Parathyroid adenoma (tissue), 2 donors: ENCODE measurements at regions not wholly inside any gene's neighbourhood (a gene's known extent, or its start where the extent isn't known, plus 50 kb on each side); places are given as distances from the start of the nearest gene placed in this dataset.

Experiments used
- H2AFZ ChIP-seq: fragments of 300-600 bp; sonication (generic); one replicate; pipeline ENCODE4 v1.7.0; 2017; ENCODE audit warnings: antibody characterized with exemption, mild to moderate bottlenecking
- H3K27ac ChIP-seq: fragments of 300-600 bp; sonication (generic); one replicate; pipeline ENCODE4 v1.7.0; 2017
- H3K27me3 ChIP-seq: fragments of 300-600 bp; sonication (generic); one replicate; pipeline ENCODE4 v1.7.0; 2017; ENCODE audit warnings: low read length; ENCODE audit not compliant: control insufficient read depth, insufficient read depth
- H3K36me3 ChIP-seq: fragments of 300-600 bp; sonication (generic); one replicate; pipeline ENCODE4 v1.7.0; 2017; ENCODE audit warnings: low read length; ENCODE audit not compliant: control insufficient read depth, insufficient read depth
- H3K4me1 ChIP-seq: fragments of 300-600 bp; sonication (generic); one replicate; pipeline ENCODE4 v1.7.0; 2017; ENCODE audit warnings: control low read depth
- H3K4me2 ChIP-seq: fragments of 300-600 bp; sonication (generic); one replicate; pipeline ENCODE4 v1.7.0; 2017; ENCODE audit warnings: low read length
- H3K4me3 ChIP-seq: fragments of 300-600 bp; sonication (generic); one replicate; pipeline ENCODE4 v1.7.0; 2017; ENCODE audit warnings: low read depth, low read length
- H3K79me2 ChIP-seq: fragments of 300-600 bp; sonication (generic); one replicate; pipeline ENCODE4 v1.7.0; 2017; ENCODE audit warnings: control low read depth
- H3K9ac ChIP-seq: fragments of 300-600 bp; sonication (generic); one replicate; pipeline ENCODE4 v1.7.0; 2017; ENCODE audit warnings: mild to moderate bottlenecking
- H3K9me3 ChIP-seq: fragments of 300-600 bp; sonication (generic); one replicate; pipeline ENCODE4 v1.7.0; 2017; ENCODE audit warnings: low read length; ENCODE audit not compliant: control insufficient read depth
- CTCF ChIP-seq: fragments of 300-600 bp; sonication (generic); IDR thresholded peaks from one replicate; pipeline ENCODE4 v1.7.0; 2017; ENCODE audit warnings: antibody characterized with exemption, mild to moderate bottlenecking
- donor health status: primary hyperparathyroidism.

- Histone ChIP-seq H3K9ac (no peak overlapping the region), H3K36me3 (no peaks in the 10 kb centered on the region), H3K27me3 (no peaks in the 10 kb centered on the region), H3K4me2 (no peak overlapping the region), H3K27ac (no peak overlapping the region), H3K9me3 (no peaks in the 10 kb centered on the region), H3K4me1 (no peaks in the 10 kb centered on the region), H2AFZ (no peak overlapping the region), H3K79me2 (no peaks in the 10 kb centered on the region), H3K4me3 (no peak overlapping the region)
- TF ChIP-seq CTCF = no peak
Observed at GRCh38 chr3:30486368-30486767, 120.0 kb upstream of the TGFBR2 start.

GRCh38 chr3:30488070-30488756 is 118.2 kb upstream of the TGFBR2 start:
- Histone ChIP-seq H3K4me2 (no peak overlapping the region), H3K79me2 (no peaks in the 10 kb centered on the region), H3K27ac (no peak overlapping the region), H3K4me1 (no peaks in the 10 kb centered on the region), H3K36me3 (no peaks in the 10 kb centered on the region), H3K4me3 (no peak overlapping the region), H3K9ac (no peak overlapping the region), H3K27me3 (no peaks in the 10 kb centered on the region), H3K9me3 (no peaks in the 10 kb centered on the region), H2AFZ (no peak overlapping the region)
- TF ChIP-seq CTCF = no peak

- H3K9ac ChIP-seq = no peak overlapping the region
- no peak overlapping the region for H3K4me2 ChIP-seq
- H3K27me3 ChIP-seq = no peaks in the 10 kb centered on the region
- H3K9me3 ChIP-seq = no peaks in the 10 kb centered on the region
- no peak for TF ChIP-seq CTCF
- no peaks in the 10 kb centered on the region for H3K4me1 ChIP-seq
- H2AFZ ChIP-seq = no peak overlapping the region
- H3K79me2 ChIP-seq = no peaks in the 10 kb centered on the region
- no peaks in the 10 kb centered on the region for H3K36me3 ChIP-seq
- no peak overlapping the region for H3K4me3 ChIP-seq
- no peak overlapping the region for H3K27ac ChIP-seq
Observed at GRCh38 chr3:30492322-30493192, 113.8 kb upstream of the TGFBR2 start.

GRCh38 chr3:30493911-30494311 is 112.5 kb upstream of the TGFBR2 start:
- Histone ChIP-seq H3K27ac (no peak overlapping the region), H3K79me2 (no peaks in the 10 kb centered on the region), H2AFZ (no peak overlapping the region), H3K4me2 (no peak overlapping the region), H3K27me3 (no peaks in the 10 kb centered on the region), H3K4me1 (no peaks in the 10 kb centered on the region), H3K9me3 (no peaks in the 10 kb centered on the region), H3K4me3 (no peak overlapping the region), H3K9ac (no peak overlapping the region), H3K36me3 (no peaks in the 10 kb centered on the region)
- no peak for TF ChIP-seq CTCF
